Brain pericyte (primary cell): ENCODE measurements at regions not wholly inside any gene's neighbourhood (a gene's known extent, or its start where the extent isn't known, plus 50 kb on each side); places are given as distances from the start of the nearest gene placed in this dataset.
"Not testable (repeated sequence)": the region's sequence is repeated elsewhere in the genome, so short reads cannot be mapped to it uniquely, and the experiment has no call there.

Source experiments
- DNase-seq: peaks from one replicate; pipeline ENCODE4 v3.0.0-alpha.2; 2012; ENCODE audit warnings: low read depth, low spot score

DNA sequence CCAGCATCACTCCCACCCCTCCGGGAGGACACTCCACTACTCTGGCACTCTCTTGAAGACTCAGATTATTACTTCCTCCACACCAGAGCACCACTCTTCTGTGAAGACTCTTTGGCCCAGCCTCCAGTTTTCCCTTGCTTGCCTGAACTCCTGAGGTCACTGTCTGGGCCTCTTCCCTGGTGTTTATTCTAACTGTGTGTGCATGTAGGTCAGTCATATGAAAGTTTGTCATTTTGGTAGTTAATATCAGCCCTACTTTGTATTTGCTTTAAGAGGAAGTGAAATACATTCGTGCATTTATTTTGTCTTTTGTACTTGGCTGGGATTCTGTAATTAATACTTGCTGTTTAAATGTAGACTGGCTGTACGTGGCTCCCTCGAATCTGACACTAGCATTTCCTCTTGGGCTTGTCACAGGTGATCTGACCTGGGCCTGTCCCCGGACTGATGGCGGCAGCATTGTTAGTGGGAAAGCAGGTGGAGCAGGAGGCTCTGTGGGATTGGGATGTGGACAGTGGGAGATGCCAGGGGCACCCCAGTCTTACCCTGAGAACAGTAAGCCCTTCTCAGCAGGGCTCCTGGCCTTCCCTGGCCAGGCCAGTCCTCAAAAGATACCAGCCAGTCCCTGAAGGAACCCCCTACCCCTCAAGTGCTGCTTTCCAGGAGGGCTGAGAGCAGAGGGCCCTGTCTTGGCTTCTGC lies 350.5 kb downstream of the CDC5L start:
- no peak for DNase-seq

DNA sequence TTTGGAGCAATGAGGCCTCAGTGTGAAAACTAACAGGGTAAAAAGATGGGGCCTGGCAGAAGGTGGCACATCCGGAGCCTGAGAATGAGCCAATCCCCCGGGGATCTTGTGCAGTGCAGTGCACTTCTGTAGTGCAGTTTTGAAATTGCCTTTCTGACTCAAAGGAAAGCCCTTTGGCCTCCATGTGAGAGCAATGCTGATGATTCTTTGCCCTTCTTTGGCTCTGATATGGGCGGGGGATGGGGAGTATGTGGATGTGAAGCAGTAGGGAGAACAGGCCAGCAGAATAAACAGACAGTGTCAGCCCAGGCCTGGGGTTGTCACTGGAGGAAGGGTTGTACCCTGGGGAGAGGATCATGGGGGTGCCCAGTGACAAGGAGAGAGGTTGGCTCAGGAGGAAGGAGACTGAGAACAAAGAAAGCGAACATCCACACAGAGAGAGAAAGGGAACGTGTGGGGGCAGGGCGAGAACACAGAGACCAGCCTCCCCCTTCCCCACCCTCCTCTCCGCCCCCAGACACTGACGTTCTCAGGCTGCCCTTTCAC lies 351.2 kb downstream of the CDC5L start:
- no peak for DNase-seq

DNA sequence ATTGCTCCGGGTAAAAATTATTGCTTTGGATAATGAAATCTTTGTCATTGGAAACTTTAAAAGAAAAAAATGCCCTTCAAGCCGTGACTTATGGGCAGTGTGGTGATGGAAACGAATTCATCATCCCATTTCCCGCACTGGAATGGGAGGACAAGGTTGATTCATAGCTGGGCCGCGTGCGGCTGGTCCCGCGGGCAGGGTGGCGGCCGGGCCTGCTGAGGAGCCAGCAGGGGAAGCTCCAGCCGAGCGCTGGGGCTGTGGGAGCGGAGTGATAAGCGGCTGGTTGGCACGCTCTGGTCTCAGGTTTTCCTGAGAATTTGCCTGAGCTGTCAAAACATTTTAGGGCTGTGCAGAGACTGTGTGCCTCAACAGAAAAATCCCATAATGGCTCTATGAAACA lies 351.7 kb downstream of the CDC5L start:
- no peak for DNase-seq

GRCh38 chr6:44740566-44741120 lies 353.1 kb downstream of the CDC5L start:
- no peak for DNase-seq

DNA sequence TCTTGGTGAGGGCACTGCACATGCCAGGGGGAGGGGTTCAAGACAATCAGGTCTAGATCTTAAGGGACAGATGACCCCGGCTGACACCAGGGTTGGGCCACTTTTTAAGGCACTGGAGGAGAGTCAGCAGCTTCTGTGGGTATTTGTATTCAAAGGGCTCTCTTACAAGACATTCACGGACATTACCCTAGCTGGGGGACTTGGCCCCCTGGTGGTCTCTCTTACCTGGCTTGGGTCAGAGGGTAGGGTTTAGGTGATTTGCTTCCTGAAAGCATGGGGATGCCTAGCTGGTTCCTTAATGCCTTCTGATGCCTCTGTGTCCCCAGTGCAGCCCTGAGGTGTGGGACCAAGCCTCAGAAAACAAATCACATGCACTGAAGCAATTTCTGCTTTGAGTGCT lies 354.7 kb downstream of the CDC5L start:
- DNase-seq, result no peak

DNA sequence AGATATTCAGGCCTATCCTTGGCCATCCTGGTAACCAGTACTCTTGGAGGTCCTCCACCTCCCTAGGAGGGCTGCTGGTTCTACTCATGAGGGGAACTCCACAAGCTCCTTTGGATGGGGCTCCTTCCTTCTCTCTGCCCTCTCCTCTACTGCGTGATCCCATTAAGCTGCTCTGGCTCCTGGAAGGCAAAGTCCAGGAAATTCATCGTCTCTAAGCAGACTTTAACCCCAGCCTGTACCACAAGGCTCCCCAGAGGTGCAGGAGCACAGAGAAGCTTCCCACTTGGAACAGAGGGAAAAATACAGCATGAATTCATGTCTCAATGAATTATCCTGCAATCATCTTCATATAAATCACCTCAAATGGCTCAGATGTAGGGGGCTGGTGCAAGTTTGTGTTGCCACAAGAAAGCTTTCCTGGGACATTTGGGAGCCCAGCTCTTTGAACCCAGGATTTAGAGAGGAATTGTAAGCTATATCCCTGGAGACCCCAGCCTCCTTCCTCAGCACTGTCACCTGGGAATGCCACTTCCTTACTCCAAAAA lies 355.4 kb downstream of the CDC5L start:
- no peak for DNase-seq

DNA sequence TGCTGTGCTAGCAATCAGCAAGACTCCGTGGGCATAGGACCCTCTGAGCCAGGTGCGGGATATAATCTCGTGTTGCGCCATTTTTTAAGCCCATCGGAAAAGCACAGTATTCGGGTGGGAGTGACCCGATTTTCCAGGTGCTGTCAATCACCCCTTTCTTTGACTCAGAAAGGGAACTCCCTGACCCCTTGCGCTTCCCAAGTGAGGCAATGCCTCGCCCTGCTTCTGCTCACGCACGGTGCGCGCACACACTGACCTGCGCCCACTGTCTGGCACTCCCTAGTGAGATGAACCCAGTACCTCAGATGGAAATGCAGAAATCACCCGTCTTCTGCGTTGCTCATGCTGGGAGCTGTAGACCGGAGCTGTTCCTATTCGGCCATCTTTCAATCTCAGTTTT lies 372.6 kb downstream of the CDC5L start:
- not testable (repeated sequence) for DNase-seq

GRCh38 chr6:44761046-44761445 lies 373.5 kb downstream of the CDC5L start:
- DNase-seq, result no peak

- no peak for DNase-seq
Measured at GRCh38 chr6:44762496-44762895, 375.0 kb downstream of the CDC5L start.

DNA sequence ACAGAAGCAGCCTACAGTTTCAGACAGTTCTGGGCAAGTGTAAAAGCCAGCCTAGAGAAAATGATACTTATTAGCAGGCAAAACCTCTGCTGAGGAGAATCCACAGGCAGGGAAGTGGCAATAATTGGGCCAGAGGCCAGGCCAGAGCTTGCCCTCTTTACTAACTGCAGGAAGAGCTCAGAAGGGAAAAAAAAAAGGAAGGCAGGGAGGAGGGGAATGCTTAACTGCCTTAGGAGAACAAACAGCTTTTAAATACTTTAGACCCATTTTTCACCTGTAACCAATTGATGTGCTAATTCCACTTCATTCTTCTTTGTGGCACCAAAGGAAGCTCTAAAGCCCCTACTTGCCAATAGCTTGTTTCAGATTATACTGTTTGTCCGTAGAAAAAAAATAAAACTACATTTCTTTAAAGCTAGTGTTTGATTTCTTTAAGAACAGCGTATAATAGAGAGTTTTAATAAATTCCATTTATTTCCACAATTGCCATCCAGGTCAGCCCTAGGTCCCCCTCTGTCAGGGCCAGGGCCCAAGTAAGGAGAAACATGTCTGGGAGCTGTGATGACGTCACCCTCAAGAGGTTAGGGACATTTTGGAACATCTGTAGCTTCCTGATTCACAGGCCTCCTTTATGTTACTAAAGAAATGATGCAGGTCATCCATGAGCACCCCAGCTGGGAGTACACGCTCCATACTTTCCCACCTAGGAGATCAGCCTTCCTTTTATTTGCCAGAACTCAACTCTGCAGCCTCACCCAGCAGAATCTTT lies 384.3 kb downstream of the CDC5L start:
- no peak for DNase-seq

GRCh38 chr6:44772838-44773237 lies 385.3 kb downstream of the CDC5L start:
- DNase-seq, result no peak

DNA sequence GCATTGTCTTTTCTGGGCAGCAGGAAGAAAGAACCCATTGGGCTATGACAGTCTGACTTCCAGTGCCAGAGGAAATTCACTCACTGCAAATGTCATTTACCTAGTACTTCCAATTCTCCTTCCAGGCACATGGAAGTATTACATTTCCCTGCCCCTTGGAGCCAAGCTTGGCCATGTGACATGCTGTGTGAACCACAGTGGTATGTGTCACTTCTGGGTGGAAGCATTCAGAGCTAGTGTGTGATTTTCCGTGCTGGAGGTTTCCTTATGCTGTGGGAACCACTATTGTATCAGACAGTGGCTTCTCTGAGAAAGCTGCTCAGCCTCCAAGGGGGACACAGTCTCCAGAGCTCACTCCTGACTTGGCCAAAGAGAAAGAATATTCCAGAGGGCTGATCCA lies 387.6 kb downstream of the CDC5L start:
- DNase-seq, result no peak

DNA sequence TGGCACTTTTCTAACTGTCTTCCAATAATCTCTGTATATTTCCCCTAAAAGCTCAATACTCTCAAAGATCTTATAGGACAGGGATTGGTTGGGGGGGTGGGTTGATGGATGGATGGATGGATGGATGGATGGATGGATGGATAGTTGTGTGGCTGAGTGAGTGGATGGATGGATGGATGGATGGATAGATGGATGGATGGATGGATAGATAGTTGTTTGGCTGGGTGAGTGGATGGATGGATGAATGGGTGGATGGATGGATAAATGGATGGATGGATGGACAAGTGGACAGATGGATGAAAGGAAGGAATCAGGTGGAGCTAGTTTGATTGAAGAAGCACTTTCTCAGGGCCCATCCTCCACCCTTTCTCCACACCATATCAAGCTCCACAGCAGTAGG lies 388.8 kb downstream of the CDC5L start:
- DNase-seq, result no peak

- no peak for DNase-seq
Measured at GRCh38 chr6:44778513-44778912, 391.0 kb downstream of the CDC5L start.
